NCI-H2029 treated with DMSO at 0.1 percent for 48 hours (cell line): ENCODE measurements at regions not wholly inside any gene's neighbourhood (a gene's known extent, or its start where the extent isn't known, plus 50 kb on each side); places are given as distances from the start of the nearest gene placed in this dataset.

Source experiments
- DNase-seq: peaks from one replicate; lab custom pipeline; 2025; lab: John Stamatoyannopoulos, UW

DNA sequence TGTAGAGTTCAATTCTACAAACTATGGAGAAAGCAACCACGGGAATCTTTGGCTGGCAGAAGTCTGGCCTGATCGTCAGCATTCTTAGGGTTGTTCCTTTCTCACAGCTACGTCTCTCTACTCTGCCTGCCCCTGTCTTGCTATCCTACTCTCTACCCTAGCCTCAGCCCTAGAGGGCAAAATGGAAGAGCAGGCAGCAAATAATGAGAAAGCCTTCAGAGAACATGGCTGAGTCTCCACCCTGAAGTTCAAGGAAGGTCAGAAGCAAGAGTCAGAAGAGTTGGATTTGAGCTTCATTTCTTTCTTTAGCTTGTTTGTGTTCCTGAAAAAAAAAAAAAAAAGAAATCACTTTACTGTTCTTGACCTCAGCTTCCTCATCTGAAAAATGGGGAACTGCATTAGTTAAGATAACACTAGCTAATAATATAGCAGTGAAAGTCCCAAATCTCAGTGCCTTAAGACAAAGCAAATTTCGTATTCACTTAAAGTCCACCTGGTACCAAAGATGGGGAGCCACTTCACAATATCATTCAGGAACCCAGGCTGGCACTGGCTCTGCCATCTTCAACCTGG is 50.2 kb upstream of the CCND2 start:
- no peak for DNase-seq

DNA sequence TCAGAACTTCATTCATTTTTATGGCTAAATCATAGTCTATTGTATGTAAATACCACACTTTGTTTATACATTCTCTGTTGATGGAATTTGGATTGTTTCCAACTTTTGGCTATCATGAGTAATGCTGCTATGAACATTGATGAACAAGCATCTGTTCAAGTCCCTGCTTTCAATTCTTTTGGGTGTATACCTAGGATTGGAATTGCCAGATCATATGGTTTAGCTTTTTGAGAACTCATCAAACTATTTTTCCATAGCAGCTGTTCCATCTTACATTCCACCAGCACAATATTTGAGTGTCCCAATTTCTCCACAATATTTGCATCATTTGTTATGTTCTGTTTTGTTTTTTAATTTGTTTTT is 52.3 kb upstream of the CCND2 start:
- DNase-seq, result no peak

GRCh38 chr12:4220536-4221257 is 52.9 kb upstream of the CCND2 start:
- no peak for DNase-seq

GRCh38 chr12:4217091-4217490 is 56.5 kb upstream of the CCND2 start:
- no peak for DNase-seq

GRCh38 chr12:4216187-4216927 is 57.2 kb upstream of the CCND2 start:
- no peak for DNase-seq

GRCh38 chr12:4215229-4216186 is 58.1 kb upstream of the CCND2 start:
- no peak for DNase-seq

DNA sequence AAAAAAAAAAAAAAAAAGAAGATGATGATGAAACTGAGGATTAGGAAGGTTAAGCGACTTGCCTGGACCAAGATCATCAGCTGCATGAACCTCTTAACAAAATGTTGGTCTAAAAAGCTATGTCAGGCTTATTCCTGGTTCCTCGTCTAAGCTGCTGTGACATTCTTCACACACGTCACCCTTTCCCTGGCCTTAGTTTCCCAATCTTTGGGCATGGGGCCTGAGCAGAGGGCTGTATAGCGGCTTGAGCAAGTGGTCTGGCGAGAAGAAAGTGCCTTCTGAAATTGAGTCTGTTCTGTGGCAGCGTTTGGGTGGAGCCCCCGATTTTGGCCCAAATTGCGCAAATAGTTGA is 58.7 kb upstream of the CCND2 start:
- DNase-seq, result no peak

DNA sequence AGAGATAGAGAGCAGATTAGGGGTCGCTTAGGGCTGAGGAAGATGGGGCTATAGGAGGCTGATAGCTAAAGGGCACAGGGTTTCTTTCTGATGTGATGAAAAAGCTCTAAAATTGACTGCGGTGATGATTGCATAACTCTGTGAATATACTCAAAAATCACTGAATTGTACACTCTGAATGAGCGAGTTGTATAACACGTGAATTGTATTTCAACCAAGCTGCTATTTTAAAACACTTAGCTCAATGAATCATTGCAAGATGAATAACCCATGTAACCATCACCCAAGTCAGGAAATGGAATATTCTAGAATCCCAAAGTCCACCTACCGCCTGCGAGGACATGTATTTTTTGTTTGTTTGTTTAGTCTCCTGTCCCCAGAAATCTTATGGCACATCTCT is 60.1 kb upstream of the CCND2 start:
- DNase-seq, result no peak

DNA sequence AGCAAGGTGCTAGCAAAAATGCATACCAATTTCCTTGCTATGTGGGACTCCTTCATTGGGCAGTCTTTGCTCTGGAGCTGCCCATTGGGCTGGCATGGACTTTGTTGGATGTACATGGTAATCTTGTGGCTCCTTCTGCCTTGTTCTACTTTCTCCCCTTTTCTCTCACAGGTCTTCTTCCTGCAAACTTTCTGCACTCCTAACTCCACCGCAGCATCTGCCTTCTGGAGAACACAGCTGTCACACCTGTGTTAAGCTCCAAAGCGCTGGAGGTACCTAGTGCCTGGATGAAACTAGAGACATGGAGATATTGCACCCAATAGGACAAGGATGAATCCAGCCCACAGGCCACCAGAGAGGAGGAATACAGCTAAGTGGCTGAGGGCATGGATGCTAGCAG is 60.7 kb upstream of the CCND2 start:
- no peak for DNase-seq

DNA sequence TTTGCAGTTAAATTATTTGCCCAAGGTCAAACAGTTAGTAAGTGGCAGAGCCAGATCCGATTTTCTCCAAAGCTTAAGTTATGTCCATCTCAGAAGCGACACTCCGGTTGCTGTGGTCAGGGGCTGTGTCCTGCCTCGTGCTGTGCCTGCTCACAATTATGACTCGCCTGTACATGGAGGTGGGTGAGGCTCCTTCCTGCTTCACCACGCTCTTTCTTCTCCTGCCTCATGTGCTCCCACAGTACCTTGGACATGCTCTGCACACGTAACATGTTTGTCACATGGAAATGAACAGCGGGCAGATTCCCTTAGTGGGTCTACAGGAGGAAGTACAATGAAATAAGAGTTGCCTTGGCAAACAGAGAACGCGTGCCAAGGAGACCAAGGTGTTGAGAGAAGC is 62.2 kb upstream of the CCND2 start:
- DNase-seq, result no peak

- no peak for DNase-seq
These were observed 63.4 kb upstream of the CCND2 start for GRCh38 chr12:4210183-4210582.

DNA sequence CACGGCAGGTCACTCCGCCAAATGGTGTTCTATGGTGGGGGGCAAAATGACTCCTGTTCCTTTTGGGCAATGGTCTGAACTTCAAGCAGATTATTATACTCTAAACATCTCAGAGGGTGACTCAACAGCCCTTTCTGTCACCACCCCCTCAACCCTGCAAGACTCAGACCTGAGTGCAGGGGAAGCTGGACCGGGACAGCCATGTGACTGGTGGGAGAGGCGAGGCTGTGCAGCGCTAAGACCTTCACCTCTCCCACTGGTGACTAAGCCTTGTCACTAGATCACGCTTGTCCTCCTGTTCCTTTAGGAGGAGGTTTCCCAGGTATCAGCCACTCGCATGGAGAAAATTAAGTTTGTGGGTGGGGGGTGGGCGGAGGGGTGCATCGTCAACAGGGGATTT is 67.1 kb upstream of the CCND2 start:
- no peak for DNase-seq

- DNase-seq, result no peak
These were observed 69.7 kb upstream of the CCND2 start for GRCh38 chr12:4203772-4204376.

GRCh38 chr12:4202918-4203317 is 70.6 kb upstream of the CCND2 start:
- no peak for DNase-seq

- no peak for DNase-seq
These were observed 71.1 kb upstream of the CCND2 start for GRCh38 chr12:4202487-4202886.

GRCh38 chr12:4201333-4202100 is 72.0 kb upstream of the CCND2 start:
- DNase-seq, result no peak

DNA sequence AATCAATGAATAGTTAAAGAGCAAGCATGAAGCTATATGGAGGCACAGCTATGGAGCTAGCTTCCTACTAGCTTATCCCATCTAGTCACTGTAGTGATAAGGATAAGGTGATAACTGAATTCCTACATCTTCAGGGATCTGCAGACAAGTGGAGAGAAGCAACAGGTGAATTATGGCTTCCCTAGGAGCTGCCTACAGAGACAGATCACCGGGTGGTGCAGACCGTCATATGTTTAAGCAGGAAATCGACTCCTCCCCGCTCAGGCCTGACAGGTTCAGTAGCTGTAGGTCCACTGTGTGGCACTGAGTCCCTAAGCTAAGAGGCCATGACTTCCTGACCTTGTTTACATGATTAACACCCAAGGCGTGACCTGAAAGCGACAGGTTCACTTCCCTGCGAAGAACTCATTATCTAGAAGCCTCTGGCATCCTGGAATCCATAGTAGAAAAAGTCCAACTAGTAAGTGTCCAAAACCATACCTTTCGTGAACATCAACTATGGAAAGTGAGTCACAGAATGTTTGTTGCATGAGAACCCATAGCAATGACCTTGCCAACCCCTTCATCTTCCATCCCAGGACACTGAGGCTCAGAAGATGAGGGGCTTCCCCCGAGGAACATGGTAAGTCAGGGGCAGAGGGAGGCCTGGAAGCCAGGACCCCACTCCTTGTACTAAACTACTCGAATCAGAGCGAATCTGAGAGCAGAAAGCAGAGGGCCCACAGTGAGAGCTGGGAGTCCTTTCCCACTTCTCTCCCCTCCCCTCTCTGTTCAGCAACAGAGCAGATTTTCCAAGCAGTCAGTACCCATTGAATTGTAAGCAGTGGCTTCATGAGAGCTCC is 75.4 kb upstream of the CCND2 start:
- no peak for DNase-seq

DNA sequence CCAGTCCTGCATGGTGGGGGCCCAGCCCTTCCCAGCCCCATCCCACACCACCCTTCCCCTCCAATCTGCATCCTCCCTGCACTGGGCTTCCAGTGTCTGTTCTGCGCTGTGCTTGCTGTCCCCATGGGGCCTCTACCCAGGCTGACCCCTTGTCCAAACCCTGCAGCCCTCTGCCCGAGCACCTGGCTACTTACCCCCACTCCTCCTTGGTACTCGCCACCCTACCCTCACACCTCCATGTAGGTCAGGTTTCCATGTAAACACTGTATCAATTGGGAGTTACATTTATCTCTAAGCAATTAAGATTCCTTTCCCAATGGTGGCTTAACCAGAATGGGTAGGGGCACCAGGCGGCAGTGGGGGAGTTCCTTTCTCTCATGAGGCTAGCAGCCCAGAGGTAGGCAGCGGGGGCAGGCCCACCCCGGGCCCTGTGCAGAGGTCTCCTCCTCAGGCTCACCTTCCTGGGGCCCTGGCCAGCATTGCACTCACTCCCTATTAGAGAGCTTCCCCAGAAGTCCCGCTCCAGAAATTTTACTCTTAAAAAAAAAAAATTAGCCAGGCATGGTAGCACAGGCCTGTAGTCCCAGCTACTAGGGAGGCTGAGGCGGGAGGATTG is 76.6 kb upstream of the CCND2 start:
- DNase-seq, result no peak

DNA sequence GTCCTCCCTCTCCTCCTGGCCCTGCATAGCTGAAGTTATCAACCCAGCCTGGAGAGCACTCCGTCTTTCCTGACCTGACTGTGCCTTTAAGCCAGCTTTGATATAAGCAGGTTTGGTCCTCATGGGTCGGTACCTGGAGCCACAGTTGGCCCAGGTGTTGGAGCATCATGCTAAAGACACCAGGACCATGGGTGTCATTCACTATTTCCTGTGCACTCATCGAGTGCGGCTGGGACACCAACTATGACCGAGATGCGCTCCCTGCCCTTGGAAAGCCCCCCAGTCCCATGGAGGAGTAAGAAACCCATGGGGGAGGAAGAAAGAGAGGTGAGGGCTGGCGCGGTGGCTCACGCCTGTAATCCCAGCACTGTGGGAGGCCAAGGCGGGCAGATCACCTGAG is 78.9 kb upstream of the CCND2 start:
- no peak for DNase-seq

GRCh38 chr12:4193821-4194220 is 79.7 kb upstream of the CCND2 start:
- no peak for DNase-seq
